K562 (cell line): ENCODE measurements at regions not wholly inside any gene's neighbourhood (a gene's known extent, or its start where the extent isn't known, plus 50 kb on each side); places are given as distances from the start of the nearest gene placed in this dataset.

Experiments used
- ATAC-seq: fragments of 200-7000 bp; cut with Tn5 transposase; 3 replicates; pipeline ENCODE4 v1.9.1; 2020; ENCODE audit warnings: moderate library complexity
- BruUV-seq: library from RNA; stranded (reverse); fragments of 400-500 nt; replicated peaks from 2 replicates; lab custom pipeline; 2021; lab: Mats Ljungman, UMichigan
- CTCF ChIA-PET: fragments of 300-600 bp; formaldehyde crosslinking; extraction: SDS; loops from one replicate; lab custom pipeline; 2021; ENCODE audit warnings: low intra/inter-chr PET ratio; lab: Yijun Ruan, JAX
- POLR2A ChIA-PET: fragments of 300-600, 350-650 bp; sonication (Branson Sonifier 250); formaldehyde crosslinking; extraction: SDS; loops from one replicate; lab custom pipeline; 2021; ENCODE audit warnings: antibody characterized with exemption, inconsistent platforms; lab: Yijun Ruan, JAX
- DNase-seq, 4 experiments: peaks; one replicate each; pipeline versions ENCODE4 v3.0.0 to v3.0.0-alpha.2; 2011 to 2018; ENCODE audit warnings: low spot score in 3 of 4, mixed read lengths in 3 of 4; ENCODE audit errors: extremely low read depth in 1 of 4
- FAIRE-seq: peaks from 2 replicates; lab custom pipeline; 2011; peaks lifted over from hg19 to GRCh38; lab: Jason Lieb, UNC
- H2AFZ ChIP-seq: 2 replicates; pipeline ENCODE4 v1.6.0; 2011; ENCODE audit warnings: low read depth, low read length, control low read depth, inconsistent platforms
- H3K27ac ChIP-seq: fragments of 200-600 bp; 3 replicates; pipeline ENCODE4 v1.8.0; 2011; ENCODE audit warnings: low read depth, mild to moderate bottlenecking, control low read depth, inconsistent platforms, low read length, moderate library complexity, mixed read lengths; ENCODE audit errors: extremely low read depth
- H3K27me3 ChIP-seq, 2 experiments: fragments of 300-600 bp in 1 of 2; 2 replicates in 1 of 2; 3 replicates in 1 of 2; pipeline versions ENCODE4 v1.6.0 to v1.8.0; 2011; ENCODE audit warnings: inconsistent platforms in 2 of 2, low read length in 2 of 2, mild to moderate bottlenecking in 1 of 2, mixed read lengths in 1 of 2, moderate library complexity in 1 of 2; ENCODE audit not compliant: control insufficient read depth in 2 of 2, insufficient read depth in 2 of 2
- H3K36me3 ChIP-seq: fragments of 300-600 bp; 3 replicates; pipeline ENCODE4 v1.8.0; 2011; ENCODE audit warnings: mild to moderate bottlenecking, low read length, inconsistent platforms; ENCODE audit not compliant: control insufficient read depth, insufficient read depth
- H3K4me1 ChIP-seq, 2 experiments: fragments of 200-600 bp in 1 of 2; replicated peaks in 1 of 2; 2 replicates in 1 of 2; 3 replicates in 1 of 2; pipeline versions ENCODE4 v1.5.1 to v1.8.0; 2011; ENCODE audit warnings: inconsistent platforms in 2 of 2, low read length in 2 of 2, mild to moderate bottlenecking in 1 of 2, mixed read lengths in 1 of 2, moderate library complexity in 1 of 2; ENCODE audit not compliant: control insufficient read depth in 2 of 2, insufficient read depth in 2 of 2
- H3K4me2 ChIP-seq: 2 replicates; pipeline ENCODE4 v1.6.1; 2011; ENCODE audit warnings: low read length, control low read depth, inconsistent platforms, mixed read lengths; ENCODE audit not compliant: insufficient read depth
- H3K4me3 ChIP-seq: fragments of 200-600 bp; sonication (generic), shearing (Covaris generic); 2 replicates; pipeline ENCODE4 v1.5.1; 2016; ENCODE audit warnings: control low read depth, inconsistent platforms
- H3K79me2 ChIP-seq: fragments of 200-600 bp; 3 replicates; pipeline ENCODE4 v1.8.0; 2011; ENCODE audit warnings: low read length, inconsistent platforms; ENCODE audit not compliant: control insufficient read depth, insufficient read depth
- H3K9ac ChIP-seq, 2 experiments: 2 replicates each; pipeline versions ENCODE4 v1.6.0 to v1.6.1; 2011; ENCODE audit warnings: low read depth in 2 of 2, low read length in 2 of 2, control low read depth in 1 of 2, inconsistent platforms in 1 of 2, mild to moderate bottlenecking in 1 of 2, mixed read lengths in 1 of 2; ENCODE audit not compliant: insufficient read depth in 1 of 2
- H3K9me1 ChIP-seq: one replicate; pipeline ENCODE4 v1.6.0; 2011; ENCODE audit warnings: inconsistent platforms, mild to moderate bottlenecking, low read length, moderate library complexity; ENCODE audit not compliant: control insufficient read depth, insufficient read depth
- H3K9me3 ChIP-seq: replicated peaks from 2 replicates; pipeline ENCODE4 v1.5.1; 2011; ENCODE audit warnings: low read depth, low read length, inconsistent platforms; ENCODE audit not compliant: control insufficient read depth, insufficient read depth
- H4K20me1 ChIP-seq: replicated peaks from 2 replicates; pipeline ENCODE4 v1.6.1; 2011; ENCODE audit warnings: low read length, inconsistent platforms, mixed read lengths; ENCODE audit not compliant: control insufficient read depth, insufficient read depth
- FOXP1 ChIP-seq: sonication (generic); formaldehyde crosslinking; IDR thresholded peaks from 2 replicates; pipeline ENCODE4 v1.8.0; 2022; ENCODE audit warnings: mild to moderate bottlenecking, missing genetic modification reagents
- GTF2E2 ChIP-seq: fragments of 200-800 bp; sonication (Bioruptor generic); IDR thresholded peaks from 2 replicates; pipeline ENCODE4 v1.6.1; 2016; ENCODE audit warnings: missing genetic modification characterization, missing compliant biosample characterization
- ILK ChIP-seq: fragments of 450-650 bp; IDR thresholded peaks from 2 replicates; pipeline ENCODE4 v1.6.1; 2016; ENCODE audit warnings: missing genetic modification characterization, low read depth, mild to moderate bottlenecking, missing compliant biosample characterization, moderate library complexity, borderline replicate concordance
- MCM5 ChIP-seq: fragments of 450-650 bp; IDR thresholded peaks from 2 replicates; pipeline ENCODE4 v1.6.1; 2016; ENCODE audit warnings: low read depth
- NCOA6 ChIP-seq: fragments of 450-650 bp; IDR thresholded peaks from 2 replicates; pipeline ENCODE4 v1.6.1; 2017; ENCODE audit warnings: mild to moderate bottlenecking
- SAFB2 ChIP-seq: fragments of 200-400 bp; formaldehyde crosslinking; IDR thresholded peaks from 2 replicates; pipeline ENCODE4 v1.6.1; 2018; ENCODE audit warnings: borderline replicate concordance, low read length, low read depth, moderate library complexity; ENCODE audit not compliant: severe bottlenecking
- SETDB1 ChIP-seq: IDR thresholded peaks from one replicate; pipeline ENCODE4 v1.6.1; 2012; ENCODE audit warnings: low read length, control low read depth, inconsistent platforms
- ZC3H8 ChIP-seq: fragments of 450-650 bp; IDR thresholded peaks from 2 replicates; pipeline ENCODE4 v1.6.1; 2017
- ZNF354B ChIP-seq: fragments of 250-450 bp; sonication (Bioruptor Pico); IDR thresholded peaks from 2 replicates; pipeline ENCODE4 v1.4.0; 2020
- ZNF408 ChIP-seq: fragments of 250-450 bp; sonication (Bioruptor Pico); IDR thresholded peaks from 2 replicates; pipeline ENCODE4 v1.4.0; 2020; ENCODE audit warnings: low read depth, mild to moderate bottlenecking, moderate library complexity
- ZNF785 ChIP-seq: fragments of 250-450 bp; sonication (Bioruptor Pico); IDR thresholded peaks from 2 replicates; pipeline ENCODE4 v1.4.0; 2020; ENCODE audit warnings: mild to moderate bottlenecking
- WGBS: fragments of 100-300 bp; shearing (Covaris generic); methylation state at CpG from one replicate; pipeline ENCODE4 v1.1.6; 2016; ENCODE audit warnings: low coverage, mixed read lengths; ENCODE audit not compliant: insufficient coverage; ENCODE audit errors: missing lambda C conversion rate; 5-methylcytosine and 5-hydroxymethylcytosine counted together
- in situ Hi-C: fragments of 300-500 bp; cut with MboI; formaldehyde crosslinking; loops from 4 replicates; pipeline ENCODE4 v1.15.0; 2018; ENCODE audit warnings: inconsistent platforms, mixed read lengths
- intact Hi-C: fragments of 100-400 bp; cut with micrococcal nuclease; formaldehyde crosslinking; loops from 2 replicates; pipeline ENCODE4 v1.14.2; 2022
- TF ChIP-seq, protein P1 (sequence below): fragments of 450-650 bp; formaldehyde crosslinking; IDR thresholded peaks from 2 replicates; pipeline ENCODE4 v1.4.0; 2020; ENCODE audit warnings: mild to moderate bottlenecking, mixed read lengths
- TF ChIP-seq, protein P2 (sequence below), 2 experiments: fragments of 450-650 bp in 1 of 2; sonication (generic) in 1 of 2; formaldehyde crosslinking; conservative IDR thresholded peaks; 2 replicates each; pipeline versions ENCODE4 v1.4.0 to v1.8.1; 2020 to 2022; ENCODE audit warnings: mild to moderate bottlenecking in 1 of 2, missing genetic modification reagents in 1 of 2

DNA sequence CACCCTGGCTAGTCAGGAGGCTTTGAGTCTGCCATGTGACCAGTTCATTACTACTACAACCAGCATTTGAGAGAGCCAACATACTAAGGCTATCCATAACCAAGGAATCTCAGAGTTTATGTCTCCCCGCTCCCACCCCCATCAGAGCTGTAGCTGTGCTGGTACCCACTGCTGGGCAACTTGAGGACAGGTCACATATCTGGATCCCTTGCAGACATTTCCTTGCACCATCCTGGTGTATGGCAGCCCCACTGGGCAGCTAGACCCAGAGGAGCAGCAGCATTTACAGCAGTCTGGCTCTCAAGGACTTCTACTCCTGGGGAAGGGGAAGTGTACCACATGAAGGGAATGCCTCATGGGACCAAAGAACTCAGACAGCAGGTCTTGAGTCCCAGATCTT is 160.8 kb upstream of the ST8SIA2 start:
- no TSS peak for BruUV-seq
- ATAC-seq (no peak), FAIRE-seq (no peak), DNase-seq (no peak)
- CTCF ChIA-PET: no interaction called here
- no peaks in the 10 kb centered on the region for H3K36me3 ChIP-seq
- no peaks in the 10 kb centered on the region for H3K9me1 ChIP-seq
- no peaks in the 10 kb centered on the region for H3K4me1 ChIP-seq
- POLR2A ChIA-PET: interaction anchor here (0.6 kb wide), 1 partner anchor 339 kb away, joined by 3 read pairs; no protein-coding TSS in a partner anchor
- H3K9ac ChIP-seq: no peak overlapping the region
- H3K4me3 ChIP-seq: no peak overlapping the region
- no peak for TF ChIP-seq SETDB1
- no peak for TF ChIP-seq FOXP1 (CRISPR knock-in tag)
- TF ChIP-seq ZNF785 (CRISPR knock-in tag): no peak
- no peak for TF ChIP-seq ZC3H8
- TF ChIP-seq, protein P1, sequence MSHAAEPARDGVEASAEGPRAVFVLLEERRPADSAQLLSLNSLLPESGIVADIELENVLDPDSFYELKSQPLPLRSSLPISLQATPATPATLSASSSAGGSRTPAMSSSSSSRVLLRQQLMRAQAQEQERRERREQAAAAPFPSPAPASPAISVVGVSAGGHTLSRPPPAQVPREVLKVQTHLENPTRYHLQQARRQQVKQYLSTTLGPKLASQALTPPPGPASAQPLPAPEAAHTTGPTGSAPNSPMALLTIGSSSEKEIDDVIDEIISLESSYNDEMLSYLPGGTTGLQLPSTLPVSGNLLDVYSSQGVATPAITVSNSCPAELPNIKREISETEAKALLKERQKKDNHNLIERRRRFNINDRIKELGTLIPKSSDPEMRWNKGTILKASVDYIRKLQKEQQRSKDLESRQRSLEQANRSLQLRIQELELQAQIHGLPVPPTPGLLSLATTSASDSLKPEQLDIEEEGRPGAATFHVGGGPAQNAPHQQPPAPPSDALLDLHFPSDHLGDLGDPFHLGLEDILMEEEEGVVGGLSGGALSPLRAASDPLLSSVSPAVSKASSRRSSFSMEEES (CRISPR knock-in tag): no peak
- no peaks in the 10 kb centered on the region for H3K79me2 ChIP-seq
- no peak overlapping the region for H2AFZ ChIP-seq
- 0% methylated on average over 1 of the region's 1 CpG for WGBS
- no peak overlapping the region for H3K27ac ChIP-seq
- intact Hi-C loops: no loop called here
- no peaks in the 10 kb centered on the region for H3K27me3 ChIP-seq
- H3K4me2 ChIP-seq: no peak overlapping the region
- H3K9me3 ChIP-seq: no peaks in the 10 kb centered on the region
- in situ Hi-C loops: no loop called here
- no peaks in the 10 kb centered on the region for H4K20me1 ChIP-seq

DNA sequence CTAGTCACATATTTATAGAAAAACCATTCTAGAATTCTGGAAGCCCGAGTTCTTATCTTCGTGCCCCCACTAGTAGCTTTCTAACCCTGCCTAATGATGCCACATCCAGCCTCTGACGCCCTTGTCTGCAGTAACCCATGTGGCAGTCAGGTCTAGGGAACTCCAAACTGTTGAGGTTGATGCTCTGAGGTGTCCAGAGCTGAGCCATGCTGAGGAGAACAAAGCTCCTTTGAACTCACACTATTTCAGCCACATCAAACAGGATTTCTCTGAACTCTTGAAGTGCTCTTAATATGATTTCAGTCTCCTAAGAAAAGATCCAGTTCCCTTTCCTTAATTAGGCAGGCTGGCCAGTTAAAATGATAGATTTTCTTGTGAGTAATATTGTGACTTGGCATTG is 150.5 kb upstream of the ST8SIA2 start:
- H3K9ac ChIP-seq: no peak overlapping the region
- no peak overlapping the region for H3K4me3 ChIP-seq
- FAIRE-seq (no peak), ATAC-seq (no peak), DNase-seq (no peak)
- H3K27ac ChIP-seq: no peak overlapping the region
- no peaks in the 10 kb centered on the region for H3K36me3 ChIP-seq
- no peaks in the 10 kb centered on the region for H3K4me1 ChIP-seq
- no peaks in the 10 kb centered on the region for H3K9me1 ChIP-seq
- WGBS: 0% methylated on average over 3 of the region's 3 CpGs
- POLR2A ChIA-PET: interaction anchor here (1.0 kb wide), 1 partner anchor 20 kb away, joined by 3 read pairs; no protein-coding TSS in a partner anchor
- intact Hi-C loops: no loop called here
- BruUV-seq: no TSS peak
- no peaks in the 10 kb centered on the region for H3K79me2 ChIP-seq
- H3K27me3 ChIP-seq: no peaks in the 10 kb centered on the region; a peak in 1 of 5 replicates
- TF ChIP-seq ZNF354B (CRISPR knock-in tag): no peak
- TF ChIP-seq ILK (tag): no peak
- TF ChIP-seq, protein P2, sequence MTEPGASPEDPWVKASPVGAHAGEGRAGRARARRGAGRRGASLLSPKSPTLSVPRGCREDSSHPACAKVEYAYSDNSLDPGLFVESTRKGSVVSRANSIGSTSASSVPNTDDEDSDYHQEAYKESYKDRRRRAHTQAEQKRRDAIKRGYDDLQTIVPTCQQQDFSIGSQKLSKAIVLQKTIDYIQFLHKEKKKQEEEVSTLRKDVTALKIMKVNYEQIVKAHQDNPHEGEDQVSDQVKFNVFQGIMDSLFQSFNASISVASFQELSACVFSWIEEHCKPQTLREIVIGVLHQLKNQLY (CRISPR knock-in tag; conservative IDR thresholded peaks at IDR 0.05): no peak
- no peak for TF ChIP-seq NCOA6
- TF ChIP-seq ZNF408: no peak
- TF ChIP-seq GTF2E2: no peak
- TF ChIP-seq MCM5: no peak
- no peak for TF ChIP-seq SAFB2
- in situ Hi-C loops: no loop called here
- H3K4me2 ChIP-seq: no peak overlapping the region
- H3K9me3 ChIP-seq: no peaks in the 10 kb centered on the region
- no peak overlapping the region for H2AFZ ChIP-seq
- H4K20me1 ChIP-seq: no peaks in the 10 kb centered on the region
- CTCF ChIA-PET: no interaction called here
